GM12864 (cell line): ENCODE measurements at regions not wholly inside any gene's neighbourhood (a gene's known extent, or its start where the extent isn't known, plus 50 kb on each side); places are given as distances from the start of the nearest gene placed in this dataset.

Experiments
- DNase-seq: peaks from one replicate; pipeline ENCODE4 v3.0.0-alpha.2; 2011; ENCODE audit warnings: low read depth
- H3K4me3 ChIP-seq: 2 replicates; pipeline ENCODE4 v1.5.1; 2011; ENCODE audit warnings: mild to moderate bottlenecking, low read depth, low read length, control low read depth
- TF ChIP-seq, protein P1 (sequence below): IDR thresholded peaks from 2 replicates; pipeline ENCODE4 v1.5.1; 2011; ENCODE audit warnings: low read depth, mild to moderate bottlenecking, moderate library complexity, low read length, control low read depth, inconsistent platforms; ENCODE audit errors: missing control alignments

DNA sequence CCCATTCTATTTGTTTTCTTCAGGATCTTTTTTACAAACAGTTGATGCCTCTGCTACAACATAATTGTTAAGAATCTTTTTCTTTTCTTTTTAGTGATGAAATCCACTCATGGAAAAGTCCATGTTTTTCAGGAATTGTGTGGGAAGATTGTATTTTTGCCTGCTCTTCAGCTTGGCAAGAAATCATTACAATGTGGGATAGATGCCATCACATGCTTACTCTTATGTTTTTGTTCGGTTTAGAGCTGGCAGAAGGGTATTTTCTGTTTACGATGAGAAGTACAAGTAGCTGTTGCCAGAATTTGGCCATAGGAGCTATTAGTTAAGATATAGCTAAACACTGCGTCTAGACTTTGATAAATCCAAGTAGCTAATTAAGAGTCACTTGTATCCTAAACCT, 2585.3 kb downstream of the ARAP2 start:
- TF ChIP-seq, protein P1, sequence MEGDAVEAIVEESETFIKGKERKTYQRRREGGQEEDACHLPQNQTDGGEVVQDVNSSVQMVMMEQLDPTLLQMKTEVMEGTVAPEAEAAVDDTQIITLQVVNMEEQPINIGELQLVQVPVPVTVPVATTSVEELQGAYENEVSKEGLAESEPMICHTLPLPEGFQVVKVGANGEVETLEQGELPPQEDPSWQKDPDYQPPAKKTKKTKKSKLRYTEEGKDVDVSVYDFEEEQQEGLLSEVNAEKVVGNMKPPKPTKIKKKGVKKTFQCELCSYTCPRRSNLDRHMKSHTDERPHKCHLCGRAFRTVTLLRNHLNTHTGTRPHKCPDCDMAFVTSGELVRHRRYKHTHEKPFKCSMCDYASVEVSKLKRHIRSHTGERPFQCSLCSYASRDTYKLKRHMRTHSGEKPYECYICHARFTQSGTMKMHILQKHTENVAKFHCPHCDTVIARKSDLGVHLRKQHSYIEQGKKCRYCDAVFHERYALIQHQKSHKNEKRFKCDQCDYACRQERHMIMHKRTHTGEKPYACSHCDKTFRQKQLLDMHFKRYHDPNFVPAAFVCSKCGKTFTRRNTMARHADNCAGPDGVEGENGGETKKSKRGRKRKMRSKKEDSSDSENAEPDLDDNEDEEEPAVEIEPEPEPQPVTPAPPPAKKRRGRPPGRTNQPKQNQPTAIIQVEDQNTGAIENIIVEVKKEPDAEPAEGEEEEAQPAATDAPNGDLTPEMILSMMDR, result no peak
- no peak overlapping the region for H3K4me3 ChIP-seq
- DNase-seq, result no peak

DNA sequence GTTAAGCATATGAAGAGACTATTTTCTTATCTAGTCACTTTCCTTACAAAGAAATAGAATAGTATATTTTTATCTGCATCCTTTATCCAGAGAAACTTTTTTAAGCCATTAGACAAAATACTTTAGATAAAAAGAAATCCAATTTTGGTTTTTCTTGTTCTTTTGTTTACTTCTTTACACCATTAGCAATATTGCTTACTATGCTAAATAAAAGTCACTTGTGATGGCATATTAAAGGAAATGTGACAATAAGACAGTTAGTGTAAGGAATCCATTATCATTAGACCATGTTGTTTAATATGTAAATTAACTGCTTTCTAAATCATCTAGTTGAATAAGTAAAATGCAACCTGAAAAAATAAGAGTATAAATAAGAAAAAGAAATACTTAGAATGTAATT, 2582.7 kb downstream of the ARAP2 start:
- H3K4me3 ChIP-seq, result no peak overlapping the region
- TF ChIP-seq, protein P1, result no peak
- no peak for DNase-seq

DNA sequence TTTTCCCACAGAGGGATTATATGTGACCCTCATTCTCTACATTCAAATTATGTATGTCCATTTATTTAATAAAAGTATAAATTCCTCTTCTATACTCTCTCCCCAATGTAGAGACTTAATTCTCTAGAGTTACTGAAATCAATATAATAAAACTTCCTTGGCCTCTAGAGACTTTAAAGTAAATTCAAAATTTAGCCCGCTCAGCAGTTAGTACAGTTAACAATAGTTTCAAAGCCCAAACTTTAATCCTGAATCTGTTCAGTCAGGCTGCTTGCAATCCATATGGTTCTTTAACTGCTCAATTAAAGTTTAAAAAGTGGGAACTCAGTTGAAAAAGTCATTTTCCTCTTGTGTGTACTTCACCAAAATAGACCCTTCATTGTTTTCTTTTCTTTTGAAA, 2558.4 kb downstream of the ARAP2 start:
- H3K4me3 ChIP-seq, result no peak overlapping the region
- no peak for DNase-seq
- TF ChIP-seq, protein P1, result no peak

DNA sequence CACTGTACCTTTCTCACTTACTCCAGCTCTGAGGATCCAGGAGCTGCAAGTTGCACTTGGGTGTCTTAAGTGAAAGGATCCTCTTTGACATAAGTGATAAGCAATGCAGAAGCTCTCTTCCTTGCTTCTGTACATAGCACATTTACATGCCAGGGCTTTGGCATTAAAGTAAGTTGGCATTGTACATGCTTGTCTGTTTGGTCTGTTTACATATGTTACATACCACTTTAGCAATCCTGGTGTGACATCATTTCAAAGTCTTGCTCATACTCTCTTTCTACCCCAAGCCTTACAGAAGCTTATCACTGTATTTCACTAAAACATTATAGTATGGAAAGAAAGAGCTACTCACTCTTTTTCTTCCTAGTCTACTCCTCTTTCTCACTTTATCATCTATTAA, 2548.3 kb downstream of the ARAP2 start:
- no peak for DNase-seq
- H3K4me3 ChIP-seq, result no peak overlapping the region
- TF ChIP-seq, protein P1, result no peak

DNA sequence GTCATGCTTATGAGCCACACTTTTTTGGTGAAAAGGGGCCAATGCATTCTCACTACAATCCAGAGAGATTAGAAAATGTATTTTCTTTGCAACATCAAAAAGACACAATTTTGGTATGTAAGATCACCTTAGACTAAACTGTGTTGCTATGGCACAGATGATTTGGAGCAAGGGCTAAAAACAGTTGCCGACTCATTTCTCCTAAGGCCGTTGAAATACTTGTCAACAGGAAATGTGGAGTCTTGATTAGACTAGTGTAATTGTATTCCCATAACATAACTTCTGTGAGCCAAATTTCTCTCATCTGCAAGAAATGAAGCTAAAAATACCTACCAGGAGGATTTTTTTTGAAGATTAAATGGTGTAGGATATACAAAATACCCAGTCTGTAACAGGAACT, 2547.7 kb downstream of the ARAP2 start:
- H3K4me3 ChIP-seq, result no peak overlapping the region
- no peak for DNase-seq
- TF ChIP-seq, protein P1, result no peak

DNA sequence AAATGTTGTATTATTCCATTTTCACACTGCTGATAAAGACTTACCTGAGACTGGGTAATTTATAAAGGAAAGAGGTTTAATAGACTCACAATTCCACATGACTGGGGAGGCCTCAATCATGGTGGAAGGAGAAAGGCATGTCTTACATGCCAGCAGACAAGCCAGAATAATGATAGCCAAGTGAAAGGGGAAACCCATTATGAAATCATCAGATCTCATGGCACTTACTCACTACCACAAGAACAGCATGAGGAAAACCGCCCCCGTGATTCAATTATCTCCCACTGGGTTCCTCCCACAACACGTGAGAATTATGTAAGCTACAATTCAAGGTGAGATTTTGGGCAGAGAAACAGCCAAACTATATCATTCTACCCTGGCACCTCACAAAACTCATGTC, 2535.1 kb downstream of the ARAP2 start:
- TF ChIP-seq, protein P1, result no peak
- no peak for DNase-seq
- no peak overlapping the region for H3K4me3 ChIP-seq

DNA sequence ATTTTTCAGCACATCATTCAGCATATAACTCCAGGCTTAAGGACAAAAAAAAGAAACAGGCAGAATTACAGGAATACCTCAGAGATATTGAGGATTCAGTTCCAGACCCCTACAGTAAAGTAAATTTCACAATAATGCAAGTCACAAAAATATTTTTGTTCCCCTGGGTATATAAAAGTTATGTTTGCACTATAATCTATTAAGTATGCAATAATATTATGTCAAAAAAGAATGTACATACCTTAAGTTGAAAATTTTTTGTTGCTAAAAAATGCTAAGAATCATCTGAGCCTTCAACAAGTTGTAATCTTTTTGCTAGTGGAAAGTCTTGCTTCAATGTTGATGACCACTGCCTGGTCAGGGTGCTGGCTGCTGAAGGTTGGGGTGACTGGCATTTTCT, 2532.5 kb downstream of the ARAP2 start:
- H3K4me3 ChIP-seq, result no peak overlapping the region
- DNase-seq, result no peak
- TF ChIP-seq, protein P1, result no peak
